Spleen (tissue), 11 donors: ENCODE measurements at regions not wholly inside any gene's neighbourhood (a gene's known extent, or its start where the extent isn't known, plus 50 kb on each side); places are given as distances from the start of the nearest gene placed in this dataset.

Experiments used
- DNase-seq: peaks from one replicate; pipeline ENCODE4 v3.0.0-alpha.2; 2020
- H3K27ac ChIP-seq, 8 donors: fragments of 200-600 bp; sonication (generic) in 7 of 8; 1 replicate in 4 of 8; 2 replicates in 4 of 8; pipeline versions ENCODE4 v1.5.0 to v1.8.0; 2016 to 2021; ENCODE audit warnings: inconsistent platforms in 4 of 8, mild to moderate bottlenecking in 4 of 8, moderate library complexity in 1 of 8
- H3K27me3 ChIP-seq, 7 donors: fragments of 200-600 bp; sonication (generic) in 6 of 7; replicated peaks in 1 of 7; 1 replicate in 4 of 7; 2 replicates in 3 of 7; pipeline versions ENCODE4 v1.5.0 to v1.8.0; 2016 to 2021; ENCODE audit warnings: inconsistent platforms in 3 of 7, mild to moderate bottlenecking in 1 of 7
- H3K36me3 ChIP-seq, 6 donors: fragments of 200-600 bp; sonication (generic) in 5 of 6; 1 replicate in 4 of 6; 2 replicates in 2 of 6; pipeline versions ENCODE4 v1.5.0 to v1.8.0; 2016 to 2021; ENCODE audit warnings: inconsistent platforms in 2 of 6
- H3K4me1 ChIP-seq, 6 donors: fragments of 200-600 bp; sonication (generic) in 5 of 6; 1 replicate in 3 of 6; 2 replicates in 3 of 6; pipeline versions ENCODE4 v1.5.0 to v1.8.0; 2016 to 2021; ENCODE audit warnings: inconsistent platforms in 3 of 6
- H3K4me3 ChIP-seq, 8 donors: fragments of 200-600 bp; sonication (generic) in 7 of 8; 1 replicate in 4 of 8; 2 replicates in 4 of 8; pipeline versions ENCODE4 v1.5.0 to v1.8.0; 2016 to 2021; ENCODE audit warnings: inconsistent platforms in 4 of 8, mild to moderate bottlenecking in 4 of 8, moderate library complexity in 2 of 8
- H3K9me3 ChIP-seq, 8 donors: fragments of 200-600 bp; sonication (generic) in 7 of 8; 1 replicate in 4 of 8; 2 replicates in 4 of 8; pipeline versions ENCODE4 v1.5.0 to v1.8.0; 2016 to 2021; ENCODE audit warnings: inconsistent platforms in 4 of 8
- POLR2A ChIP-seq, 3 donors: fragments of 450-650 bp; IDR thresholded peaks; one replicate each; pipeline ENCODE4 v1.5.1; 2017; ENCODE audit warnings: antibody characterized with exemption in 3 of 3, mild to moderate bottlenecking in 1 of 3
- POLR2AphosphoS5 ChIP-seq, 3 donors: sonication (generic); formaldehyde crosslinking; IDR thresholded peaks; one replicate each; pipeline ENCODE4 v1.5.1; 2017; ENCODE audit warnings: antibody characterized with exemption in 3 of 3
- WGBS, 5 donors: extraction: QIAGEN DNeasy Blood & Tissue Kit in 3 of 5; methylation state at CpG; one replicate each; pipeline versions ENCODE4 v1.1.5 to v1.1.7; 2013 to 2018; 5-methylcytosine and 5-hydroxymethylcytosine counted together
- intact Hi-C: fragments of 100-400 bp; cut with DNase I; formaldehyde crosslinking; loops from one replicate; pipeline ENCODE4 v1.15.0; 2023; ENCODE audit warnings: low total_unique reads
- TF ChIP-seq, protein P1 (sequence below), 11 experiments: fragments of 200-600 bp in 7 of 11; fragments of 450-650 bp in 4 of 11; sonication (generic) in 4 of 11; IDR thresholded peaks in 8 of 11; conservative IDR thresholded peaks in 3 of 11; 1 replicate in 7 of 11; 2 replicates in 4 of 11; pipeline versions ENCODE4 v1.4.0 to v1.8.0; 2016 to 2021; ENCODE audit warnings: antibody characterized with exemption in 11 of 11, inconsistent platforms in 4 of 11, mild to moderate bottlenecking in 1 of 11
- donor health status: healthy with polysubstance abuse.
- donor health status: DM: no; HTN: no; CAD: no; lungs with moderate emphysema.
- donor health status: DM: no; HTN: no; CAD: no.
- donor health status: Bipolar disorder and iron deficiency.
- donor health status: healthy.
- donor health status: DM: no; HTN: no; CAD: no.
- donor health status: DM: yes; HTN: yes; CAD: no.

- Histone ChIP-seq H3K4me1 (no peaks in the 10 kb centered on the region), H3K27ac (no peak overlapping the region), H3K27me3 (peaks cover 0 to 22% (median 0%) of the 10 kb centered on the region in 7 donors), H3K9me3 (no peaks in the 10 kb centered on the region), H3K4me3 (no peak overlapping the region), H3K36me3 (no peaks in the 10 kb centered on the region)
- WGBS, 5 donors: 83 to 89% (median 85%) methylated on average over 9 of the region's 9 CpGs
- intact Hi-C loops: no loop called here
- no peak for TF ChIP-seq POLR2A (IDR thresholded peaks at IDR 0.05)
- TF ChIP-seq POLR2AphosphoS5 (IDR thresholded peaks at IDR 0.05): no peak
- TF ChIP-seq, protein P1, sequence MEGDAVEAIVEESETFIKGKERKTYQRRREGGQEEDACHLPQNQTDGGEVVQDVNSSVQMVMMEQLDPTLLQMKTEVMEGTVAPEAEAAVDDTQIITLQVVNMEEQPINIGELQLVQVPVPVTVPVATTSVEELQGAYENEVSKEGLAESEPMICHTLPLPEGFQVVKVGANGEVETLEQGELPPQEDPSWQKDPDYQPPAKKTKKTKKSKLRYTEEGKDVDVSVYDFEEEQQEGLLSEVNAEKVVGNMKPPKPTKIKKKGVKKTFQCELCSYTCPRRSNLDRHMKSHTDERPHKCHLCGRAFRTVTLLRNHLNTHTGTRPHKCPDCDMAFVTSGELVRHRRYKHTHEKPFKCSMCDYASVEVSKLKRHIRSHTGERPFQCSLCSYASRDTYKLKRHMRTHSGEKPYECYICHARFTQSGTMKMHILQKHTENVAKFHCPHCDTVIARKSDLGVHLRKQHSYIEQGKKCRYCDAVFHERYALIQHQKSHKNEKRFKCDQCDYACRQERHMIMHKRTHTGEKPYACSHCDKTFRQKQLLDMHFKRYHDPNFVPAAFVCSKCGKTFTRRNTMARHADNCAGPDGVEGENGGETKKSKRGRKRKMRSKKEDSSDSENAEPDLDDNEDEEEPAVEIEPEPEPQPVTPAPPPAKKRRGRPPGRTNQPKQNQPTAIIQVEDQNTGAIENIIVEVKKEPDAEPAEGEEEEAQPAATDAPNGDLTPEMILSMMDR (IDR thresholded peaks at IDR 0.05 in 8 of 11, conservative IDR thresholded peaks at IDR 0.05 in 3 of 11): no peak
- DNase-seq: no peak
Measured at GRCh38 chr4:174110180-174110579, 173.3 kb downstream of the FBXO8 start.

DNA sequence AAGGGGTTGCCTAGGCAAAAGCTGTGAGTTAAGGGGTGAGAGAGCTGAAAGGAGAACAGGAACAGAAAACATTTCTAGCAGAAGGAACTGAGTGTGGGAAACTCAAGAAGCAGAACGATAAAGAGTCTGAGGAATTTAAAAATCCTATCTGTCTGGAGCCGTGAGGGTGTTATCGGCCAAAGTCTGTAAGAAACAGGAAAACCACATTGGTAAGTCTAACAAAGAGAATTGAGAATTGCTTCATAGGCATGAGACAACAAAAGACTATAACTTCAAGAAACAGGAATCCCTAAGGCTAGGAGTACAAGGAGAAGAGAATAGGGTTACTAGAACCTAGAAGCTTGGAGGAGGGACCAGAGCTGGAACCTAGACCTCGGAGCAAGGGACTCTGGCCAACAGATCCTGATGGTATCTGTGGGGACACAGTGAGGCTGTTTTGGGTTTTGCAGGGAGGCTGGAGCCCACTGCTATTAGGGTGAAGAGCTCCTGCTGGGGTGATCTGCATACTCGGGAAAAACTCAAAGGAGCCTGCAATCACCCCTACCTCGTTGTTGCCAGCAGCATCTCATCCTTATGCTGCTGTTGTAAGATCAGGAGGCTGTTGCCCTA is 175.6 kb downstream of the FBXO8 start:
- H3K4me1 ChIP-seq: no peaks in the 10 kb centered on the region
- peaks cover 0 to 22% (median 0%) of the 10 kb centered on the region in 7 donors for H3K27me3 ChIP-seq
- intact Hi-C loops: no loop called here
- H3K27ac ChIP-seq: no peak overlapping the region
- H3K4me3 ChIP-seq: no peak overlapping the region
- no peak for DNase-seq
- TF ChIP-seq, protein P1 (IDR thresholded peaks at IDR 0.05 in 8 of 11, conservative IDR thresholded peaks at IDR 0.05 in 3 of 11): no peak
- WGBS, 5 donors: 30 to 38% (median 33%) methylated on average over 6 of the region's 6 CpGs
- no peaks in the 10 kb centered on the region for H3K36me3 ChIP-seq
- no peaks in the 10 kb centered on the region for H3K9me3 ChIP-seq

GRCh38 chr4:174105202-174105601 is 178.3 kb downstream of the FBXO8 start:
- H3K4me3 ChIP-seq: no peak overlapping the region
- no peaks in the 10 kb centered on the region for H3K4me1 ChIP-seq
- no peak for DNase-seq
- no peak overlapping the region for H3K27ac ChIP-seq
- H3K36me3 ChIP-seq: no peaks in the 10 kb centered on the region
- intact Hi-C loops: no loop called here
- whole genome bisulfite sequencing, 5 donors: 58 to 95% (median 86%) methylated on average over 1 of the region's 1 CpG
- H3K27me3 ChIP-seq: peaks cover 0 to 22% (median 0%) of the 10 kb centered on the region in 7 donors
- no peaks in the 10 kb centered on the region for H3K9me3 ChIP-seq
- TF ChIP-seq POLR2A (IDR thresholded peaks at IDR 0.05) (no peak), POLR2AphosphoS5 (IDR thresholded peaks at IDR 0.05) (no peak)
- TF ChIP-seq, protein P1 (IDR thresholded peaks at IDR 0.05 in 8 of 11, conservative IDR thresholded peaks at IDR 0.05 in 3 of 11): no peak

- H3K36me3 ChIP-seq: no peaks in the 10 kb centered on the region
- no peaks in the 10 kb centered on the region for H3K9me3 ChIP-seq
- TF ChIP-seq, protein P1 (IDR thresholded peaks at IDR 0.05 in 8 of 11, conservative IDR thresholded peaks at IDR 0.05 in 3 of 11): no peak
- TF ChIP-seq POLR2A (IDR thresholded peaks at IDR 0.05) (no peak), POLR2AphosphoS5 (IDR thresholded peaks at IDR 0.05) (no peak)
- no peak for DNase-seq
- H3K4me3 ChIP-seq: no peak overlapping the region
- H3K4me1 ChIP-seq: no peaks in the 10 kb centered on the region
- intact Hi-C loops: no loop called here
- H3K27ac ChIP-seq: no peak overlapping the region
- WGBS, 5 donors: 81 to 93% (median 90%) methylated on average over 2 of the region's 2 CpGs
- H3K27me3 ChIP-seq: peaks cover 0 to 12% (median 0%) of the 10 kb centered on the region in 7 donors
Measured at GRCh38 chr4:174100910-174101309, 182.6 kb downstream of the FBXO8 start.
